Posterior vena cava (tissue), 2 donors: ENCODE measurements at regions not wholly inside any gene's neighbourhood (a gene's known extent, or its start where the extent isn't known, plus 50 kb on each side); places are given as distances from the start of the nearest gene placed in this dataset.
"Not testable (repeated sequence)": the region's sequence is repeated elsewhere in the genome, so short reads cannot be mapped to it uniquely, and the experiment has no call there.

Source experiments
- DNase-seq: peaks from one replicate; pipeline ENCODE4 v3.0.0-alpha.2; 2020; ENCODE audit warnings: low spot score
- intact Hi-C, 2 donors: fragments of 100-400 bp; cut with DNase I; formaldehyde crosslinking; loops; one replicate each; pipeline versions ENCODE4 v1.14.1 to v1.14.2; 2022 to 2023
- donor health status: DM: yes; HTN: yes; CAD: no.
- donor health status: DM: yes; HTN: yes; CAD: no.

GRCh38 chr12:91880528-91880927, 265.1 kb downstream of the BTG1 start:
- intact Hi-C loops, result no loop called here

GRCh38 chr12:91877456-91878235, 268.0 kb downstream of the BTG1 start:
- intact Hi-C loops, result no loop called here
- no peak for DNase-seq

More at GRCh38 chr12:91880528-91880927, 265.1 kb downstream of the BTG1 start:
- no peak for DNase-seq

DNA sequence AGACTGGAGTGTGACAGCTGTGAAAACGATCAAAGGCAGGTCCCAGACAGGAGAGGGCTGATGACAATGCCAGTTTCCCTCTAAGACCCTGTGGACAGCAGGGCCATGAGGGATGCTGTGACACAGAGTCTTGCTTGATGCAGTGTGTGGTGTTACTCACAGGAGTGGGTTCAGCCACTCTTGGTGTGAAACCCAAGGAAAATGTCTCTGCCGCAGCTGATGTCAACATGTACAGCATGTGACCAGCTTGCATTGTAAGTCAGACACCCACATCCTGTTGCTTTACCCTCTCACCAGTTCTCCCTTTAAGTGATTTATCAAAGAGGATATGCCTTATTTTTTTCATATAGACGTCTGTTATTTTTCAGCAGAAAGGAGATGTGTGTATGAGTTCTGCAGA, 268.6 kb downstream of the BTG1 start:
- intact Hi-C loops, result no loop called here
- peak; percentile 67 for DNase-seq

- DNase-seq, intact Hi-C loops: not testable (repeated sequence)
Measured at GRCh38 chr12:91875671-91876070, 270.0 kb downstream of the BTG1 start.

GRCh38 chr12:91874086-91874865, 271.4 kb downstream of the BTG1 start:
- no peak for DNase-seq
- intact Hi-C loops, result no loop called here

GRCh38 chr12:91871751-91872150, 273.9 kb downstream of the BTG1 start:
- no peak for DNase-seq
- intact Hi-C loops, result no loop called here

- no peak for DNase-seq
- intact Hi-C loops, result no loop called here
Measured at GRCh38 chr12:91870872-91871707, 274.6 kb downstream of the BTG1 start.

DNA sequence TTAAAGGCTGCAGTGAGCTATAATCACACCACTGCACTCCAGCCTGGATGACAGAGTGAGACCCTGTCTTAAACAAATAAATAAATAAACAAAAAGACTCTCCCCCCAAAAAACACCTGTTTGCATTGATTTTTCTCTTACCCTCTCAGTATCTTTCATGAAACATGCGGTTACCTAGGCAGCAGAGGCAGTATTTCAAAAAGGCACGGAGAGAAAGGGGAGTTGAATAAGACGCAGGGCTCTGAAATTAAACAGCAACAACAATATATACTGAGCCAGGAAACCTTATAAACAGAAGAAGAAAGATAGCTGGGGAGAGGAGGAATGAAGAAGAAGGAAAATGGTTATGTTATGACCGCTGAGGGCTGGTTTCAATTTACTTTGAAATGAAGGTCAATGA, 277.6 kb downstream of the BTG1 start:
- intact Hi-C loops, result no loop called here
- DNase-seq, result no peak

DNA sequence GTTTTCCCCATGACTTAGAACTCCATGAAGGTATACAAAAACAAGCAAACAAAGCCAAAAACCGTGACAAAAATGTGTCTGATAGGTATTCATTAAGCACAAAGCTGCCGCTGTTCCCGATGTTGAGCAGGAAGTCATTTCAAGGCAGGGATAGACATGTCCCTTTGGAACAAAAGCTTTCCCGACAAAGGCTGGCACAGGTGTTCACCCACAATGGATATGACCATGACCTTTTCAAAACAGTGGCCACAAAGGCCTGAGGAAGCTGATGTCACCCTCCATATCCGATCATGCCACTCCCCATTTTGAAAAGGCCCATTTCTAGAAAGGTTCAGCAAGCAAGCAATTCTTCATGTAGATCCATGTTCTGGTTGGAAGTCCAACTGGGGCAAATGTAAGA, 279.1 kb downstream of the BTG1 start:
- intact Hi-C loops, result no loop called here
- DNase-seq, result no peak

DNA sequence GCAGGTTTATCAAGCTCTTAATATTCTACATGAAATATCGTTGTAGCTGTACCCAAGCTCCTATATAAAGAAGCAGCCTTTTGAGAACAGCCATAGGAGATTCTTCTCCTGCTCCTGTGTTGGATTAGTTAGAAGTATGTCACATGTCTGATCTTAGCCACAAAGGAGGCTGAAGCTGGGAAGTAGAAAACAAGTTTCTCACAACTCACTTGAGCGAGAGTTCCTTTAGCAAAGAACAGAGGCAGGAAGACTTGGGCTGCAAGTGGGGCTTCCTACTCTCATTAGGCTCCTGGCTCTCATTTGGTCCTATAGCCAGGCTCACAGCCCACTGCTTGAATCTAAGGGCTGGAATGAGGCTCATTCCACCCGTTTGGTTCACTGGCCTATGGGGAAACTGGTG, 281.9 kb downstream of the BTG1 start:
- DNase-seq, result no peak
- intact Hi-C loops, result no loop called here

DNA sequence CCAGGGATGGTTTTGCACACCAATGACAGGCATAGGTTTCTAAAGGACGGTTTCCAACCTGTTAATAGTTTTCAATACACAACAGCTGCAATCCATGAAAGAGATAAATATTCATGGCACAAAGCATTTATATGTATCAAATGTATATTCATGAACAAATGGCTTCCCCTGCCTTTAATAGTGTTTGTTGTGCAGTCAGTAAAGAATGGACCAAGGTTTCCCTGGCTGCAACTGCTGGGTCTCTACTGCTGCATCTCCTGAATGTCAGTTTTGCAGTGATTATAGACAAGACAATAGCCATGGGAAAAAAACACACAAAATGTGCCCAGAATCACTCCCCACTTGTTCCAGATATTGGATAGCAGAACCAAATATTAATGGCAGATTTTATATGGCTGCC, 284.1 kb downstream of the BTG1 start:
- intact Hi-C loops, result no loop called here
- DNase-seq, result no peak

- intact Hi-C loops, result no loop called here
- no peak for DNase-seq
Measured at GRCh38 chr12:91859347-91859746, 286.3 kb downstream of the BTG1 start.

DNA sequence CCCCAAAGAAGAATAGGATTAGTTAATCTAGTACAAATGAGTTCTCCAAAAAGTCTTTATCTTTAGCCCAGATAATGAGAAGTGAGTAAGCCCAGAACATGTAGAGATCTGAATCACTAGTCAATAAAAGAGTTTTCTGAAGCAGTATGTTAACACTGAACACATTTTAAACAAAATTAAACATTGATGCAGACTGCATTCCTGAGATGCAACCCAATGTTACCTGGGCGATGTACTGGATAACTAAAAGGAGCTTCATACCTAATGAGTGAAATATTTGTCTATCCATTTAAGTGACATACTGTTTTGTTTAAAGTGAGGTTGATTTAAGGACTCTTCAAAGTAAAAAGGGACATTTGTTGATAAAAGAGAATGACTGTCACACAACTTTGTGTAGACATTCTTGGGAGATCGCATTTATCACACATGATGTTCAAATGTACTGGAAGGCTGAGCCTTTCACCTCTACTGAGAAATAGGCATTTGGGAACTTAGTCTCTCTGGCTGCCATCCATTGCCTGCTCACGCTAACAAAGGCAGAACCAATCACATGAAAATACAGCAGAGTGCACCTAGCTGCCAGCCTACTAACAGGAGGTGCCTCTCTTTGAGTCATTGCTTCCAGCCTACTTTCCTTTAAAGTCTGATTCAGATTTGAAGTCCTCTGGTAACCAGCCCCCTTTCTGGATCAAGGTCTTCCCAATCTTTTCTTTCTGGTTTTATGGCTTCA, 287.7 kb downstream of the BTG1 start:
- intact Hi-C loops, result no loop called here
- DNase-seq, result no peak

GRCh38 chr12:91854725-91855124, 290.9 kb downstream of the BTG1 start:
- intact Hi-C loops, result no loop called here
- no peak for DNase-seq

GRCh38 chr12:91853350-91854127, 292.1 kb downstream of the BTG1 start:
- intact Hi-C loops, result no loop called here
- DNase-seq, result no peak

DNA sequence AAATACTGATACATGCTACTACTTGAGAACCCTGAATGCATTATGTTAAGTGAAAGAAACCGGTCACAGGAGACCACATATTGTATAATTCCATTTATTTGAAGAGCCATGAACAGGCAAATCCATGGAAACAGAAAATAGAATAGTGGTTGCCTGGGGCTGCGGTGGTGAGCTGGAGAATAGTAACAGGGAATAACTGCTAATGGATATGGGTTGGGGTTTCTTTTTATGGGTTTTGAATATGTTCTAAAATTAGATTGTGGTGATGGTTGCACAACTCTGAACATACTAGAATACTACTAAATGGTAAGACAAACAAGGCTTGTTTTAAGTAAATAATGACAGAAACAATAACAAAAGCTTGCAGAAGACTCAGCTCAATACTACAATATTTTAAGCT, 293.0 kb downstream of the BTG1 start:
- intact Hi-C loops, result no loop called here
- no peak for DNase-seq

GRCh38 chr12:91851741-91852477, 293.7 kb downstream of the BTG1 start:
- intact Hi-C loops, result no loop called here
- DNase-seq, result no peak

DNA sequence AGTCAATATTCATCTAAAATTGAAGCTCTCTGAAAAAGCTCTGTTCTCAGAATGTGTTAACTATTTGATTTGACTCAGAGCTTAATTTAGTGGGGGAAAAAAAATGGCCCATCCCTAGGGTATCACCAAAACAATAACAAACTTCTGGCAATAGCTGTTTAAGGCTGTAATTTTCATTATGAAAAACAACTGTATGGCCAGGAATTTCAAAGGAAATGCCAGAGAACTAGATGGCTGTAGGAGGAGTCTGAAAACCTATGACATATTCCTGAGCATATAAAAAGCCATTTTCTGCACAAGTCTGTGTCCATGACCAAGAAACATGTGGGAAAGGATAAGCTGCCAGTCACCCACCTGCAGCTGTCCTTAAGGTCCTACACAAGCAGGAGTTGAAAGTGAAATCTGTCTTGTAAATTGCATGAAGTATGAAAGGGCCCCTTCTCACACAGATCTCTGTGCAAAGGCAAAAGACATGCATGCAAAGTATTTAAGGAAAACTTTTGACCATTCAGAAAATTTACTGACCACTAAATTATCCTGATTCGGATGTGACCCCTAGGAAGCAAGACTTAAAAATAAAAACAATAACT, 299.1 kb downstream of the BTG1 start:
- DNase-seq, result no peak
- intact Hi-C loops, result no loop called here
